ENCODE measurements at regions not wholly inside any gene's neighbourhood (a gene's known extent, or its start where the extent isn't known, plus 50 kb on each side); places are given as distances from the start of the nearest gene placed in this dataset.

- ATAC-seq (no peak), DNase-seq (no peak)
- Histone ChIP-seq H3K36me3 (ENCODE audit: insufficient read depth in 1 of 2, low read depth in 1 of 2) (no peaks in the 10 kb centered on the region), H3K4me3 (no peak overlapping the region), H3K27ac (no peak overlapping the region), H3K9me3 (no peaks in the 10 kb centered on the region), H3K27me3 (ENCODE audit: insufficient read depth in 3 of 3, low read length in 2 of 3) (peaks cover 0 to 15% (median 0%) of the 10 kb centered on the region in 3 donors), H3K4me1 (no peaks in the 10 kb centered on the region)
- 73 to 84% (median 81%) methylated on average over 8 of the region's 8 CpGs for WGBS, 3 donors
- intact Hi-C loops (cut with DNase I) = no loop called here
- TF ChIP-seq CTCF (IDR thresholded peaks at IDR 0.05) = no peak
Observed at GRCh38 chr11:115944596-115944995, 440.4 kb upstream of the CADM1 start.

GRCh38 chr11:115942011-115942410 is 437.8 kb upstream of the CADM1 start:
- Histone ChIP-seq H3K27ac (no peak overlapping the region), H3K36me3 (ENCODE audit: insufficient read depth in 1 of 2, low read depth in 1 of 2) (no peaks in the 10 kb centered on the region), H3K4me1 (no peaks in the 10 kb centered on the region), H3K9me3 (no peaks in the 10 kb centered on the region), H3K4me3 (no peak overlapping the region), H3K27me3 (ENCODE audit: insufficient read depth in 3 of 3, low read length in 2 of 3) (peaks cover 0 to 15% (median 5%) of the 10 kb centered on the region in 3 donors)
- ATAC-seq (no peak), DNase-seq (no peak)
- no peak for TF ChIP-seq CTCF (IDR thresholded peaks at IDR 0.05)
- WGBS, 3 donors = 89 to 92% (median 91%) methylated on average over 2 of the region's 2 CpGs
- intact Hi-C loops (cut with DNase I) = no loop called here

- no peaks in the 10 kb centered on the region for H3K9me3 ChIP-seq
- H3K27ac ChIP-seq = no peak overlapping the region
- H3K36me3 ChIP-seq (ENCODE audit: insufficient read depth in 1 of 2, low read depth in 1 of 2) = no peaks in the 10 kb centered on the region
- H3K27me3 ChIP-seq (ENCODE audit: insufficient read depth in 3 of 3, low read length in 2 of 3) = peaks cover 0 to 15% (median 5%) of the 10 kb centered on the region in 3 donors
- ATAC-seq (no peak), DNase-seq (peak in 1 of 2 donors; percentile 54)
- intact Hi-C loops (cut with DNase I) = no loop called here
- TF ChIP-seq CTCF (IDR thresholded peaks at IDR 0.05) = no peak
- WGBS, 3 donors = 72 to 82% (median 74%) methylated on average over 15 of the region's 15 CpGs
- no peaks in the 10 kb centered on the region for H3K4me1 ChIP-seq
- H3K4me3 ChIP-seq = no peak overlapping the region
Observed at GRCh38 chr11:115941481-115941993, 437.3 kb upstream of the CADM1 start.

- 87 to 92% (median 92%) methylated on average over 5 of the region's 5 CpGs for WGBS, 3 donors
- no peak overlapping the region for H3K4me3 ChIP-seq
- intact Hi-C loops (cut with DNase I) = no loop called here
- H3K27me3 ChIP-seq (ENCODE audit: insufficient read depth in 3 of 3, low read length in 2 of 3) = peaks cover 0 to 11% (median 5%) of the 10 kb centered on the region in 3 donors
- no peaks in the 10 kb centered on the region for H3K9me3 ChIP-seq
- no peaks in the 10 kb centered on the region for H3K36me3 ChIP-seq (ENCODE audit: insufficient read depth in 1 of 2, low read depth in 1 of 2)
- TF ChIP-seq CTCF (IDR thresholded peaks at IDR 0.05) = no peak
- H3K4me1 ChIP-seq = no peaks in the 10 kb centered on the region
- no peak overlapping the region for H3K27ac ChIP-seq
- no peak for ATAC-seq
- no peak for DNase-seq
Observed at GRCh38 chr11:115941044-115941443, 436.8 kb upstream of the CADM1 start.
